ENCODE measurements at regions not wholly inside any gene's neighbourhood (a gene's known extent, or its start where the extent isn't known, plus 50 kb on each side); places are given as distances from the start of the nearest gene placed in this dataset.

DNA sequence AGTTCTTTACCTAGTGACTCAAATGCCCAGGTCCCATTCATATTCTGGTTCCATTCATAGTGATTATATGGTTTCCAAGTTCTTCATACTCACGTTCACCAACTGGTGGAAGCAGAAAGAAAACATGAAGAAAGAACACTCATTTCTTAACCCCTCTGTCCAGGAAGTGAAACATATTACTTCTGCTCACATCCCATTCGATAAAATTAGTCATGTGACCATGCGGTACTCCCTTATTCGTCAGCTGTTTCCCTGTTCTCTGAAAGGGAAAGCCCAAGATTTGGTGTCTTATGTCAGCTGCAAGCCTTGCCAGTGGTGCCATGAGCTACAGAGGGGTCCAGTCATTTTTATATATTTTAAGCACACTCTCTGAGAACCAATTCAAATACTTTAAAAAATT, 387.0 kb upstream of the DMAC1 start:
- no peak for DNase-seq

DNA sequence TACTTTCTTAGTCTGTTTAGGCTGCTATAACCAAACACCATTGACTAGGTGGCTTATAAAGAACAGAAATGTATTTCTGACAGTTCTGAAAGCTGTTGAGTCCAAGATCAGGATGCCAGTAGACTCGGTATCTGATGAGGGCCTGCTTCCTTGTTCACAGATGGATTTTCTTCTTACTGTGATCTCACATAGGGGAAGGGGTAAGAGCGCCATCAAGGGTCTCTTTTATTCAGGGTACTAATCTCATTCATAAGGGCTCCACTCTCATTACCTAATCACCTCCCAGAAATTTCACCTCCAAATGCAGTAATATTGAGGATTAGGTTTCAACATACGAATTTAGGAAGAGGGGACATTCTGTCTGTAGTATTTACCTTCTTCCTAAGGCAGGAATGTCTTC, 384.0 kb upstream of the DMAC1 start:
- no peak for DNase-seq

DNA sequence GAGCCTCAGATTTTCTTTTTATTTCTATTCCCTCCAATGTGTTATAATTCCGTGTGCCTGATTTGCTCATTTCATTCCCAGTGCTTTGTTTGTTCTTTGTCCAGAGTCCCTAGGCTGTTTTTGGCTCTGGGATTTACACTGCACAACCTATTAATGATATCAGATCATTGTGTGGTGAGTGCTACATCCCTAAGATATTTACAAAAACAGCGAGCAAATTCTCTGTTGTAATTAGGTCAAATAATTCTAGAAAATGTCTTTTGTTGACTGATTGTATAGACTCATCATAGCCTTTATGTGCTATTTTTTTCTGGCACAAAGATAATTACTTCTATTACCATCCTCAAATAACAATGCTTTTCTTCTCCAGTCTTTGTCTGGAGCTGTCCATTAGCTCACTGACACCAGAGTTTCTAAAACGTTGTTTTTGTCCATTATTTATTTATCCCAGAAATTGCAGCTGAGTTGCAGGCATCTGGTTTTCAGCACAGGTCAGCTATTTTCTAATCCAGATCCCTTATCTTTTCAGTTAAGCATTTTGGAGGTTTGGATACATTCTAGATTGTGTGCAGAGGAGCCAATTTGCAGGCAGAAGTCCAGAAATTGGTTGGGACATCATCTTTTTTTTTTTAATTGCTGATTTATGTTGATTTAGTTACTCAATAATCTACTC, 379.9 kb upstream of the DMAC1 start:
- DNase-seq: no peak

DNA sequence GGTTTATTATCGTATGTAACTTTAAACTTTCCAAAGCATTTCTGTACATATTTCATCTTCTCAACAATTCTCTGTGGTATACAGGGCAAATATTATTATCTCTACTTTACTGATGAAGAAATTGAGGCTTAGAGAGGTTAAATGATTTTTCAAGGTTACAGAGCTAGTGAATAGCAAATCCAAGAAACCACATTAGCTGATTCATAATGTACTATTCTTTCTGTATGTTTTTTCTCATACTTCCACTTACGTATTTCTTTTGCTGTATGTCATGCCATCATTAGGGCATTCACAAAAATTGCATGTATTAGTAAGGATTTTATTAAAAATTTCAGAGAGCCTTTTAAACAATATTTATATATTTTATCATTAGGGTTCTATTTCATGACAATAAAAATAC, 372.4 kb upstream of the DMAC1 start:
- DNase-seq: no peak

DNA sequence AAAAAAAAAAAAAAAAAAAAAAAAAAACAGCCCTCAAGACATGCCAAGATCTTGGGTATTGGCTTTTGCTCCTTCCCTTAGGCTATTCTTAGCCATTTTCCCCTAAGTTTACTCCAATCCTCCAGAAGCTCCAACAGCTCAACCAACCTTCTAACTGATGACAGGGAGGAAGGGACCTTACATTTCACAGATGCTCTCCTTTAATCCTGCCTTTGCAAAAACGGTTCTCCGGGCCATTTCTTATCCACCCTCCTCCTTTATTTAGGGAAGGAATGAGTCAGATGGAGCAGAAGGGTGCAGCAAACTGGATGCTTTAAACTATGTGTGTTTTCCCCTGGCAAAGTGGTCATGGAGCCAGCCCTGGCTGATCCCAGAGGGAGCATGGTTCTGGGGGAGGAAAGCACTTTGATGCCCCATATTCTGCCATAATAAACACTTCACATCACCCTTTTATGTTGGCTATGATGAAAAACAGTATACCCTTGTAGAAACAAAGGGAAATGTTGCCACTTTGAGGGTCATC, 369.4 kb upstream of the DMAC1 start:
- DNase-seq: no peak

DNA sequence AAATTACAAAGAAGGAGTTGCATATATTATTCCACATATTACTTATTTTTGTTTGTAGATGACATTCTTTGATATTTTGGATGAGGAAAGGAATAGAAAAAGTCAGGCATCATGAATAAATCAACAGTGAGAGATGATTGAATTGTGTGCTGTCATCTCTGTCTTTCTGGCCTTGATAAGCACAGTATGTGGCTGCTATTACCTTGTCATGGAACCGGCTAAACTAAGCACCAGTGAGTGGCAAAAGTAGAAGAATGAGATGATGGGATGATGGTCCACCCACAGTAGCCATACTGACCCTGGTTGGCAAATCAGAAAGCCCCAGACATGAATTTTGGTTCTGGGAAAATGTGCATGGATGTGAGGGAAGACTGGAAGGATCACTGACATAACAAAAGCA, 361.2 kb upstream of the DMAC1 start:
- no peak for DNase-seq

DNA sequence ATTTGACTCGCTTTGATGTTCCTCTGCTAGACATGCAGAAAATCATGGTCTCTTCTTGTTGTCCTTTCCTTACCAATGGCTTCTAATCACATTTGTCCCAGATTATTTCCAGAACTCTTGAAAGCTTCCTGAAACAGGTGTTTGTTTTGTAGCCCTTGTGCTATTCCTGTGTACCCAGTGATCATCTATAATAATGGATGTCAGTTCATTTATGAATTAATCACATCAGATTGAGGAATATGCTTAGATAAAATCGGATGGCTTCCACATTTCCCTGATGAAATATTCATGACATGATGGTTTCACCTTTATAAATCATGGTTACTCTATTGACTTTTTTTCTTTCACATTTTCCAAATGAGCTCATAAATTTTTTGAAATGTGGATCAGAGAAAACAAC, 359.0 kb upstream of the DMAC1 start:
- no peak for DNase-seq

DNA sequence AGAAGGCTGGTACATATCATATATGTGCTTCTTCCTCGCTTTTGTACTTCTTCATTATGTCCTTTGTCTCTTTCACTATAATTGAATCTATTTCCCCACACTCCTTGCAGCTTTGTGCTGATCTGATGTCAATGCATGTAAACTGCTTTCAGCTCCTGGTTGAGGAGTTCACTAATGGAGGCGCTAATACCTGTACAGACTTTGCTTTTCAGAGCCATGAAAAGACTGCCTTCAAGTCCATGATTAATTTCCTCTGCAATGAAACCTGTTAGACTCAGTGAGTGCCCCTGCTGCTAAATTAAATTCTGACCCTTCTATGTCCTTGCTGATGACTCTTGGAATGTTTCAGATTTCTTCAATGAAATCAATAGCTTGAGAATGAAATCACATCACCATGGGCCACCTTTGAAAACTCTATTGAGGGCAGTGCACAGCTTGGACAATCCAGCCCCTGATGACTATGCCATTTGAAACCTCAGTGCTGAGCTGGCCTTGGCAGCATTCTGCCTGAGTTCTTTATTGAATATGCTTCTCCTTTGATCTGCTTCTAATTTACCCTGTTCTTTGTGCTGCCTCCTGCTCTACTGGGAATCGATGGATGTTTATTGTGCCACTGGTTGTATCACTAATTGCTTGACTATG, 358.2 kb upstream of the DMAC1 start:
- no peak for DNase-seq

DNA sequence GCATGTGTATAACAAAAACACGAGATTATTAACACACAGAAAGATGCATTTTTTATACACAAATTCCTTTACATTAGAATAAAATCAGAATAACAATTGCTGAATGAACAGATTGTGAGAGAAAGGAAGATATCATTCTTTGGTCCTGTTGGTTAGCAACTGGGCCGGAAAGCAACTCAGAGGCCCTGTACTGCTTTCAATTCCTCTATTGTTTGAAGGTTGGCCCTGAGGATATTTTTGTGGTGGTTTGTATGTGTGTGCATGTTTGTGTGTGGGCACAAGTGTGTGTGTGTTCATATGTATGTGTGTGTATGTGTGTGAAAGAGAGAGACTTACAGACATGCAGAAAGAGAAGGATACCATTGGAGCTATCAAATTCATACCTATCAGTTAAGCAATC, 356.8 kb upstream of the DMAC1 start:
- no peak for DNase-seq

DNA sequence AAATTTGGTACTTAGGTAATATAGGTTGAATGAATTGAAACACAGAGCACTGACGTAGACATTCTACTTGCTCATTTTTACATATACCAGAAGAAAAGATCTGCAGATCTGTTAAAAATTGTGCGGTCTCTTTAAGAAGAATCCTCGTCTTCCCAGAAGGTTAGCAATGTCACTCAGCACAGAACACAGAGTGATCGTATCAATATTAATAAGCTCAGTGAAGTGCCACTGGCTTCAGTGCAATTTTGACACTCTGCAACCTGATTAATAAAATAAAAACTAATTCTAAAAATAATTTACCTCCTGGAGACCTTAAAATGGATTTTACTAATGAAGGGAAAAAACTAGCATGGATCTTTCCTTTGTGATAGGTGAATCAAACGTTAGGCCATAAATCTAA, 356.1 kb upstream of the DMAC1 start:
- DNase-seq: no peak

DNA sequence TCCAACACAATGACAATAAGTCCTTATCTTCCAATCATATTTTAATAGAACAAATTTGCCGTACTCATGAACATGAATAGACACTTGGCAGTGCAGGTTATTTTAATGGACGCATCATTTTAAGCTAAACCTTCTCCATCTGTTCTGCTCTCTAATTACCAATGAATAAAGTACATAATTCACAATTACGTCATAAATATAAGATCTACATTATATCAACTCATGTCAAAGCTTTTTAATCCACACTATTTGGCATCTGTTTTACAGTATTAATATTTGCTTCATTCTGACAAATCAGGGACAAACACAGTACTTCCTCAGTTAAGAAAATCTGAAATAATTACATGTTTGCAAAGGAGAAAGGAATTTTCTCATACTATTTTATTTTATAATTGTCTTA, 344.1 kb upstream of the DMAC1 start:
- no peak for DNase-seq

DNA sequence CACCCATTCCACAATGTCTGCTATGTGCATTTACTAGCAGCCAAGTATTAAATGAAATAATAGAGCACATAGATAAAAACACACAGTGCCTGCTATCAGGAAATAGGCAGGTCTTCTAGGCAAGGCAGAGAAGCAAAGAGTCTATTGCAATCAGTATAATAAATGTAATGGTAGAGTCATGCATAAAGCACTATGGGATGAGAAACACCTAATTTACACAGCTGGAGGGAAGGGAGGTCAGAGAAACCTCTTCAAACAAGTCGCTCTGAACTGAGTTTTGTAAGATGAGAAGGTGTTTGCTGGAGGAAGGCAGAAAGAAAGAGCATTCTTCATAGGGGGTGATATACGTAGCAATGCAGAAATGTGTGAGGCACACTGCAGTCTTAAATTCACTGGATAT, 341.0 kb upstream of the DMAC1 start:
- DNase-seq: no peak

DNA sequence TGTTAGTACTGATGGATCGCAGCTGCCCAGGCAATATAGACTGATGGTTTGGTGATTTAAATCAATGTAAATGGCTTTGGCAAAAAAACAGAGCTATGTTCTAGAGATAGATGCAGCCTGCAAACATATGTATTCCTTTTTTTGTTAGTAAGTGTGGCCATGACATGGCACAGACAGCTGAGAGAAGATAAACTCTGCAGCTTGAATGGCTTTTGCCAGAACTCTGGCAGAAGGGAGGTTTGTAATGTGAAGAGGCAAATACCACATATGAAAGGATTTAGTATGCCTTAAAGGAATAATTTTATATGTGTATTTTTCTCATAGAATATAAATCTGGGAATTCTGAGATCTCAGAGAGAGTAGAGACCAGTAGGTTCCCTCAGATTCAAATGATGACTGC, 340.2 kb upstream of the DMAC1 start:
- no peak for DNase-seq

DNA sequence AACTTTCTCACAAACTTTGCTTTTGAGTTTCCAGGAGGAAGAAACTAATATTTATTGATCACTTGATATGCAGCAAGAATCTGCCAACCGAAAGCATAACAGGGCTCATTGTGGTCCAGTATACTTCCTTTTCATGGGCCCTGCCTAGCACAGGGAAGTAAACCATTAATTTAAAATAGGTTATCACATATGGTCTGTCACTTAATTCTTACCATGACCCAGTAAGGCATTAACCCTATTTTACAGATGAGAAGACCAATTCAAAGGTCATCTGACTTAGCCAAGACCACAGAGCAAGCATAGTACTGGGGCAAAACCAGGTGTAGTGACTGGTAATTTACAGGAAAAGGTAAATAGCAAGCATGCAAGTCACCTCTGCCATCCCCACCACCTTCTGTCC, 336.9 kb upstream of the DMAC1 start:
- DNase-seq: no peak

DNA sequence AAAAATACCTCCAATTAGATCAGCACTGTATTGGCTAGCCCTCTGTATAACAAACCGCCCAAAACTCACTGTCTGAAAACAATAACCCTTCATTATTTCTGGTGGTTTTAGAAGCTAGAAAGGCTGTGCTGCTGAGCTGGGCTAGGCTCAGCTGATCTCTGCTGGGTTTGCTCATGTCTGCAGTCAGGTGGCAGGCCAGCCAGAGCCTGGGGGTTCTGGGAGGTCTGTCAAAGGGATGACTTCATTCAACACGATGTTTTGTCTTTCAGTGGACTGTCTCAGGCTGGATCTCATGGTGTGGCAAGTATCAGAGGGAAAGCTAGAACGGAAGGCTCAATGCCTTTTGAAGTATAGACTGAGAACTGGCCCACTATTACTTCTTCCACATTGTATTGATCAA, 335.1 kb upstream of the DMAC1 start:
- DNase-seq: no peak

DNA sequence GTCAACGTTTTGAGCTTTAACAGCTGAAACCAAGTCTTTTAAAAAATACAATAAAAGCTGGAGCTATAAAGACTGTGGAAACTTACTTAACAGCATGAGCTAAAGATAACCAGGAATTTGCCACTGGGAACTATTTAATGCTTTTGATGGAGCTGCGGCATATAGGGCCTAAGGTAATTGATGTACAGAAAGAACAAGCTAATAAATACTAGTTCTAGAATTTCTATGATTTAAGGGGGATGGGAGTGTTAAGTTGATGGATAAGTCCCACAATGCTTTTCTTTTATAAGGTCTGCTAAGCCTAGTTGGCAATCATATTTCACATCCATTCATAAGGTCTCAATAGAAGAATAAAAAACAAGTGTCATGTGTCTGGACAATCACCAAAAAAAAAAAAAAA, 334.0 kb upstream of the DMAC1 start:
- no peak for DNase-seq

DNA sequence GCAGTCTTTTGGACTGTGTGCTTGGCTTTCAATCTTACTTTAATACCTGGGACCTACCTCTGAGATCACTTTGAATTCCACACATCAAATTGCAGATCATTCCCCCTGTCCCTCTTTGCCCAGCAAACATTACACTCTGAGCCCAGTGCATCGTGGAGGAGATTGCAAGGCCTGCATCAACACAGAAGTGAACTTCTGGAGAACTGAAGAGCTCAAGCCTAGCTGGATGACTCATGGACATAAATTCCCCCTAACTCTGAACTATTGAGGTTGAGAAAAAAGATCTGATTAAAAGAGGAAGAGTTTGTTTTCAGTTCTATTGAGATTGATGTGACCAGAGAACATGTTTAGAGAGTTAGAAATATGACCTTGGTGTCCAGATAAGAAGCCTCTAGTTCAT, 316.0 kb upstream of the DMAC1 start:
- no peak for DNase-seq

DNA sequence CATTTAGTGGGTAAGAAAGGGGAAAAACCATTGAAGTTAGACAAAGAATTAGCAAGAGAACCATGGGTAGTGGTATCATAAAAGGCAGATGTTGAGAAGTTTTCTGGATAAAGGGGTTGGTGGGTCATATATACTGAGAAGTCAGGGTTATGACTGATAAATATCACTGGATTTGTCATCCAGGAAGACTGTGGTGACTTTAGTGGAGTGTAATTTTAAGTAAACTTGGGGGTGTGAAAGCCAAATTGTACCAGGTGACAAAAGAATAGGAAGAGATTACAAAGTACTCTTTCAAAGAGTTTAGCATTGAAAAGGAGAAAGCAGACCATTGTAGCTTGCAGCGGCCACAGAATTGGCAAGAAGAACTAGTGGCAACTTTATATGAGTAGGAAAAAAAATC, 315.2 kb upstream of the DMAC1 start:
- DNase-seq: no peak

DNA sequence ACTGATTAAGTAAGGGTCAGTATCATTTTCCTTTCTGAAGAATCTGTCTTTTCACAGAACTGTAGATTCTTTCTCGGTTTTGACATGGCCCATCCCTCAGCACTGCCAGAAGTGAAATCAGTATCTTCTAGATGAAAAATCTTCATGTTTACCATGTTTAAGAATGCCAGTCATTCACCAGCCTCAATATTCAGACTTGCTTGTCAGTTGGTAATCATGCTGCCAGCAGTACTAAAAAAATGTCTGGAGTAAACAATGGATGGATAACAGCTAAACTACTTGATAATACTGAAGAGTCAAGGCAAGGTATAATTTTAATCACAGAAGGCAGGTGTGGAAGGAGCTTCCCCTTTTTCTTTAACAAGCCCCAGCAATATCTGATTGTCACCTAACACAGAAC, 306.8 kb upstream of the DMAC1 start:
- no peak for DNase-seq

DNA sequence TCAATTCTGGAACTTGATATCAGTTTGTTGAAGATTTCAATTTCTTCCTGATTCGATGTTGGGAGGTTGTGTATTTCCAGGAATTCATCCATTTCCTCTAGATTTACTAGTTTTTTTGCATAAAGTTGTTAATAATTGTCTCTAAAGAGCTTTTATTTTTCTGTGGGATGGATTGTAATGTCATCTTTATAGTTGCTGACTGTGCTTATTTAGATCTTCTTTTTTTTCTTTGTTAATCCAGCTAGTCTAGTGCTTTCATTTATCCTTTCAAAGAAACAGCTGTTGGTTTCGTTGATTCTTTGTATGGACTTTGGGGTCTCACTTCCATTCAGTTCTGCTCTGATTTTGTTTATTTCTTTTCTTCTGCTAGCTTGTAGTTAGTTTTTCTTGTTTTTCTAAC, 302.0 kb upstream of the DMAC1 start:
- no peak for DNase-seq

DNA sequence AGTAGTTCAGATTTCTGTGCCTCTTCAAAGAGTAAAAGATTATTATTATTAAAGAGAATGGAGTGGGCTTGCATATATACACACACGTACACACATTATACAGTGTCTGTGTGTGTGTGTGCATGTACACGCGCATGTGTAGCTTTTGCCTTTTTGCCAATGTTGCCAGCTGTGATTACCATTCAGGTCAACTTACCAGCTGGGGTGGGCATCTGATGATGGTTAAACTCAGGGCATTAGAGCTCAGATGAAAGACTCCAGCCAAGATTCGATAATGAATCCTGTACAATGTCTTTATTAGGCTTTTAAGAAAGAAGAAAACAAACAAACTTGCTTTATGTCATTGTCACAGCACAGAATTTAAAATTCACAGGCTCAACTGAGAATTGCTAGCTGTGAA, 296.5 kb upstream of the DMAC1 start:
- DNase-seq: no peak

DNA sequence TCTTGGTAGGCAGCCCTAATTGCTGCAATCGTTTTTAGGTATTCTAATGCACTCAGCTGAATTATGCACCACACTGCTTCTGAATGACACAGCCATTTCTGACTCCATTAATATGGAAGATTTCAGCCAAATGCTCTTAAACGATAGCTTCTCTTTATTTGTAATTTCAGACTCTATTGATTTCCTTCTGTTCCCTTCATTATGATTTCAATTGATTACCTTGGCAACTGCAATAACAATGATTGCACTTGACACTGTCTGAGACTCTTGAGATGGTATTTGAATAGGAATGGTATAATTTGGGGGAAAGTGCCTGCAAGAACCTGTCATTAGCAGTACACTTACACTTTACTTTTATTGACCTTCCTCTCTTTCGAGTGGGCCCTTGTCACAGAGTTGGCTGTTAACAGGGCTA, 296.1 kb upstream of the DMAC1 start:
- DNase-seq: peak; percentile 69

DNA sequence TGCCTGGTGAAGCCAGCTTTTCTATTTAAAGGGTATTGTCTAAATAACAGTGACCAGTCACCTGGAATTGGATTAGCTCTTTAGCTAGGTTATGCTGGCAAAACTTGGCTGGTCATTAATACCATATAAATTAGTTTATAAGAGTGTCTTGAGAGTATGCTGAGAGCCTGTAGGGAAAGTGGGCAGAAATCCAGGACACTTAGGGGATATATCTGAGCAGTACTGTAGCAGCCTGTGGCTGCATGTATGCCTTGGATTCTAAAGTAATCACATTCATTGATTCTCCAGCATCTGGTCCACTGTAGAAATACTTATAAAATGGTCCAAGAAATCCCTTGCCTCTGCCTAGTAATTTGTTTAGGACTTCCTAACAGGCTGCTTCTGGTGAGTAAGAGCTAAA, 288.9 kb upstream of the DMAC1 start:
- DNase-seq: no peak

DNA sequence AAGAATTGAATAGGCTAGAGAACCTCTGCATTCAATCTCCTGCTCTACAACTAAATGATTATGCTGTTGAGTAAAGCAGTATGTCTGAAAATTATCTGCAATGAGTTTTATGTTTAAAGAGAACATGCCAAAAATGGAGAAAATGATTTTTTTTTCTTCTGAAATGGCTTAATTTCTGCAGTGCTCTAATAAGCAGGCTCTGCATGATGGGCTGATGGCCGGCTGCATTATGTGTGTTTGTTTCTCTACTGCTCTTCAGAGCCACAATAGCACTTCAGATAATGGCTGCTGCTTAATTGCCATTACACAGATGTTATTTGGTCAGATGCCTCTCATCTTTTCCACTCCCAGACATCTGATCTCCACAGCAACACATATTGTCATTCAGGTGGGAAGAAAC, 286.4 kb upstream of the DMAC1 start:
- DNase-seq: peak; percentile 60

DNA sequence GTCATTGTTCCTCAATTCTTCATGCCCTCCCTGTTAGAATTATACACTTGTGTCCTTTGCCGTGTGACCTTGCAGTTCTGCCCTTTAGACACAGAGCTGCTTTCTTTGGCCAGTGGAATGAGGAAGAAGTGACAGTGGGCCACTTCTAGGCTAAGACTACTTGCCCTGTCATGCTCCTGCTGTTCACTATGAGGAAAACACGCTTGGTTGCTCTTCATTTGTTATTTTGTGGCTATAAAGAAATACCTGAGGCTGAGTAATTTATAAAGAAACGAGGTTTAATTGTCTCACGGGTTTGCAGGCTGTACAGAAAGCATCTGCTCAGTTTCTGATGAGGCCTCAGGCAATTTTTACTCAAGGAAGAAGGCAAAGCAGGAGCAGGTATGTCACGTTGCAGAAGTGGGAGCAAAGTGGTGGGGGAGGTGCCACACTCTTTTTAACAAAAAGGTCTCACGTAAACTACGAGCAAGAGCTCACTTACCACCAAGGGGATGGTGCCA, 279.1 kb upstream of the DMAC1 start:
- no peak for DNase-seq

All from NCI-H2029 treated with DMSO at 0.1 percent for 48 hours (cell line).